Tibial nerve (tissue), 4 donors: ENCODE measurements at regions not wholly inside any gene's neighbourhood (a gene's known extent, or its start where the extent isn't known, plus 50 kb on each side); places are given as distances from the start of the nearest gene placed in this dataset.

ENCODE experiments used
- EP300 ChIP-seq, 2 donors: sonication (generic); formaldehyde crosslinking; IDR thresholded peaks; one replicate each; pipeline ENCODE4 v1.6.1; 2017; ENCODE audit warnings: antibody characterized with exemption in 2 of 2, mild to moderate bottlenecking in 1 of 2
- POLR2A ChIP-seq, 2 donors: fragments of 450-650 bp; IDR thresholded peaks; one replicate each; pipeline ENCODE4 v1.6.1; 2017; ENCODE audit warnings: antibody characterized with exemption in 2 of 2, mild to moderate bottlenecking in 2 of 2, moderate library complexity in 2 of 2
- TF ChIP-seq, protein P1 (sequence below), 5 experiments: fragments of 200-600 bp in 3 of 5; fragments of 450-650 bp in 2 of 5; sonication (generic) in 3 of 5; IDR thresholded peaks; one replicate each; pipeline ENCODE4 v1.5.1; 2016 to 2019; ENCODE audit warnings: antibody characterized with exemption in 5 of 5, mild to moderate bottlenecking in 3 of 5, moderate library complexity in 2 of 5

DNA sequence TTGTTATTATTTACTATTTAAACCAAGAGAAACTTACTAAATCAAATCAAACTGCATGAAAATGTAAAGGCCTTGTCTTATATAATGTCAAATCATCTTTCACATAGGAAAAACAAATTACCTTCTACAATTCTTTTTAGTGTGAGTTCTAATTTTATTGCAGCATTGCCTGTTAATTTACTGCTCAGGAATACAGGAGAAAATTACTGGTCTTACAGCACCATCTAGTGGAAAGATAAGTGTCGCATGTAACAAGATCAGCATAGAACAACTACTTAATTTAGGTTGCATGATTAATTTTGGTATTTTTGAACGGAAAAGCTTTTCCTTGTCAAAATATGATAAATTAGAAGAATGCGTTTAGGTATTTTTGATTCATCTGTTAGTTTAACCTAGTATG, 502.7 kb downstream of the UQCRFS1 start:
- TF ChIP-seq, protein P1, sequence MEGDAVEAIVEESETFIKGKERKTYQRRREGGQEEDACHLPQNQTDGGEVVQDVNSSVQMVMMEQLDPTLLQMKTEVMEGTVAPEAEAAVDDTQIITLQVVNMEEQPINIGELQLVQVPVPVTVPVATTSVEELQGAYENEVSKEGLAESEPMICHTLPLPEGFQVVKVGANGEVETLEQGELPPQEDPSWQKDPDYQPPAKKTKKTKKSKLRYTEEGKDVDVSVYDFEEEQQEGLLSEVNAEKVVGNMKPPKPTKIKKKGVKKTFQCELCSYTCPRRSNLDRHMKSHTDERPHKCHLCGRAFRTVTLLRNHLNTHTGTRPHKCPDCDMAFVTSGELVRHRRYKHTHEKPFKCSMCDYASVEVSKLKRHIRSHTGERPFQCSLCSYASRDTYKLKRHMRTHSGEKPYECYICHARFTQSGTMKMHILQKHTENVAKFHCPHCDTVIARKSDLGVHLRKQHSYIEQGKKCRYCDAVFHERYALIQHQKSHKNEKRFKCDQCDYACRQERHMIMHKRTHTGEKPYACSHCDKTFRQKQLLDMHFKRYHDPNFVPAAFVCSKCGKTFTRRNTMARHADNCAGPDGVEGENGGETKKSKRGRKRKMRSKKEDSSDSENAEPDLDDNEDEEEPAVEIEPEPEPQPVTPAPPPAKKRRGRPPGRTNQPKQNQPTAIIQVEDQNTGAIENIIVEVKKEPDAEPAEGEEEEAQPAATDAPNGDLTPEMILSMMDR (IDR thresholded peaks at IDR 0.05) = peak; percentile 42 to 71 (median 52)
- TF ChIP-seq POLR2A (IDR thresholded peaks at IDR 0.05) (no peak), EP300 (IDR thresholded peaks at IDR 0.05) (no peak)
